ENCODE measurements at regions not wholly inside any gene's neighbourhood (a gene's known extent, or its start where the extent isn't known, plus 50 kb on each side); places are given as distances from the start of the nearest gene placed in this dataset.

- DNase-seq = no peak
Measured at GRCh38 chr11:20311444-20311843, 52.1 kb upstream of the HTATIP2 start.

GRCh38 chr11:20310596-20311394, 52.7 kb upstream of the HTATIP2 start:
- peak; percentile 49 for DNase-seq

DNA sequence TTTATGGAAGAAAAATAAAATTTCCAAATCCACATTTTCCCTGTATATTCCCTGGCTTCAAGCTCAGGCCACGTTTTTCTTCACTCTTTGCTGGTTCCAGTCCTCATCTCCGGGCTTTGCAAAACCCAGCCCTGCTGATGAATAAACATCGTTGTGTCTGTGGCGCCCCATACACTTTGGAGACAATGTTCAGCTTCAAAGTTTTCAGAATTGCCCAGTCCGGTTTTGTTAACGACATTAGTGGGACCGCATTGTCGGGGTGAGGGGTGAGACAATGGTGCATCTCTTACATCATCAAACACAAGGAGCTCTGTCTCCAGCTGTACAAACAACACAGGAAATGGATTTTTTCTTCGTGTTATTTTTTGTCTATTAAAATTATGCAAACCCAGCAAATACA, 53.4 kb upstream of the HTATIP2 start:
- peak; percentile 57 for DNase-seq

- no peak for DNase-seq
Measured at GRCh38 chr11:20309231-20310025, 54.1 kb upstream of the HTATIP2 start.

GRCh38 chr11:20308601-20309000, 54.9 kb upstream of the HTATIP2 start:
- no peak for DNase-seq

DNA sequence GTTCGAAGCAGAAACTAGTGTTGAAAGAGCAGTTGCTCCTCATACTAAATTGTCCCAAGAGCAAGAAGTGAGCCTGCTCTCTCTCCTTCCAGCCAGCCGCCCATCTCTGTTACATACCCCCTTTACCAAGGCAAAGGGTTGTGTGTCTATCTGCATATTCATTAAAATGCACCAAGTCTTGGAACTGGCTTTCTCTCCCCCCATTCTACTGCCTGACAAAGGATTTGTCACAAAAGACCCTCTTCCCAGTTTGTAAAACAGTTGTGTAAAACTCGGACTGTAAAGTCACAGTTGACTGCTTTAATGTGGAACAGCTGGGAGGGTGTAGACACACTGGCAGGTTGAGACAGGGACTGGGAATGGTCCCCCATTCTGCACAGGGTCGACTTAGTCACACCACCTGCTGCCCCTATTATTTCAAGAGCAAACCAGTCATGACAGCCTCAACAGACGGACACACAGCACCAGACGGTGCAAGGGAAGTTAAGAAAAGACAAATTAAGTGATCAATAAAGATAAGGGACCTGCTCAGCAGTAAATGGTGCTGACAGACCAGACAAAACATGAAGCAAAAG, 60.0 kb upstream of the HTATIP2 start:
- DNase-seq = no peak

- DNase-seq = no peak
Measured at GRCh38 chr11:20293992-20294391, 69.5 kb upstream of the HTATIP2 start.

GRCh38 chr11:20293531-20293930, 70.0 kb upstream of the HTATIP2 start:
- no peak for DNase-seq

GRCh38 chr11:20289732-20290131, 73.8 kb upstream of the HTATIP2 start:
- DNase-seq = peak; percentile 72

- DNase-seq = no peak
Measured at GRCh38 chr11:20283475-20283874, 80.0 kb upstream of the HTATIP2 start.

DNA sequence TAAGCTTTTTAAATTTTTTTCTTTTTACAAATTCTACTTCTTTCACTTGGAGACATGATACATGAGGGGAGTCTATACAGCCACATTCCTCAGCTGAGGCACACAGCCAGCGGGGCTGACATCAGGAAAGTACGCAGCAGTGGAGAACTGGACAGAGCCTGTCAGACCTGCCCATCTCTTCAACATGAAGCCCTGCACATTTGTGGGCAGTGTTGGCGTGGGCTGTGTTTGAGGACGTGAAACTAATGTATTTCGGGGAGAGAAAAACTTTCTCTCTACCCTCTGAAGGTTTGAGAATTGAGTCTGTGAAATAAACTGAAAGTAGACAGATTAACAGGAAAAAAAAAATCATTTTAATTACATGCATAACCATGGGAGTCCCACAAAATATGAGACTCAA, 84.8 kb upstream of the HTATIP2 start:
- no peak for DNase-seq

DNA sequence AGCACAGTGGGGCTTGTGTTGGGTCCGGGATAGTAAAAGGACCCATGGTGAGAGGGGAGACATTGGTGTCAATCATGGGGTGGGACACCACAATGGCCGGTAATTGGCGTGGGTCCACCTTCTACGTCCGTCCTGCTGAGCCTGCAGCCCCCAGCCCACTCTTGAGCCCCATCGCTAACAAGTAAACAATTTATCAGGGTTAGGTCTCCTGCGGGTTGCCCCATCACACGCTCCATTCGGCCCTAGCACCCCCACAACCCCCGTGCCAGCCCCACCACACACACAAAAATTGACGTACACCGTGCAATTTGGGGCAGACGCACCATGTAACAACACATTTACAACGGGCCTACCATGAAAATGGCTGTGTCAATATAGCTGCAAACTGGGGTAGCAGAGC, 86.5 kb upstream of the HTATIP2 start:
- no peak for DNase-seq

DNA sequence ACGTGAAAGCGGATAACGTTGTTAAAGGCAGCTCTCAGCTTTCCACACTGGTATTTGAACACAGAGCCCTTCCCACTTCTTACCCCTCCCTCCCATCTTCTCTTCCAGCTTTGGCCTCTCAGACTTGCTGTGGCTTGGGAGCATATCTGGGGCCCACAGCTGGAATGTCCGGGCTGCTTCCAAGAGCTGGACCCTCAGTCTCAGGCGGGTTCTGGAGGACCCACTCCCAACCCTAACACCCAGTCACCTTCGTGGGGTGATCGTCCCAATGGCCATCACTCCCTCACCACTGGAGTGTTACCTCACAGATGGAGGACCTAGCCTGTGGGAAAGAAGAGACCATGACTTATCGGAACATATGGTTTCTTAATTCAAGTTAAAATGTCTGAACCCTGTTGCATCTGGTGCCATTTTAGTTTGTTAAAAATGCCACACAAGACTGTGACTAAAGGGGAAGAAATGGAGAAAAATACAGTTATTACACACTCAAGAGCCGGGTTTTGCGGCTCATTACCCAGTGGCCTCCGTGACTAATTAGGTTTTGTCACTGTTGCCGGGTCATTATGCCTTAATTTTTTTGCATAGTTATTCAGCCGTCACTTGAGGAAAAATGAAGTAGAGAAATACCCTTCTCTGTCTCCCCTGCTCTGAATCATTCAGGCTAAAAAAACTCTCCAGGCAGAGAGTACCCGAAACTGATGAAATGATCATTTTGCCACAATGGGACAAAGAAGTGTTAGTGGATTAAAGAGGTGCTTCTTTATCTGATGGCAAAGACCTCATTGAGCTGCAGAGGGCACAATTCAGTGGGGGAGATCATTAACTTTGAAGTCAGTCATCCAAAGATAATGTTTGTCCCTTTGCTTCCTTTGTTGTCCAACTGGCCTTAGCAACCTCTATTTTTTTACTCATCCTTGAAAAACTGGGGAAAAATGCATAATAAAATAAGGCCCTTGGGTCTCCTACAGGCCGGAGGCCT, 87.2 kb upstream of the HTATIP2 start:
- DNase-seq = no peak

GRCh38 chr11:20274031-20274430, 89.5 kb upstream of the HTATIP2 start:
- DNase-seq = peak; percentile 19

DNA sequence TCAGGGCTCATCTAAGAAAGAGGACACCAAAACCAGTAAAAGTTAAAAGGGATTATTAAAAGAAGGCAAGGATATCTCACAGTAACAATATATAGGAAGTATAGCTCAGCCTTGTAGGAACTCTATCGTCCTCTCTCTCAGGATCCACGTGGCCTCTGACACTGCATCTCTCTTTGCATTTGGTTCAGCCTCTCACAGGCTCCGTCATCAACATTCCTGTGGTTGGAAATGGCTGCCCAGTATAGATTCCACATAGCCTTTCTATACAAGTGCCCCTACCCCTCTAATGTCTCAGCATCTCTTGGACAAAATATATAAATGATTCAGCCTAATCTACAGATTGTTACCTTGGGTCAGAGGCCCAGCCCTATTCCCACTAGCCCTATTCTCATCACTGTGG, 101.3 kb upstream of the DBX1 start:
- DNase-seq = no peak

GRCh38 chr11:20260307-20260706, 100.0 kb upstream of the DBX1 start:
- DNase-seq = no peak

DNA sequence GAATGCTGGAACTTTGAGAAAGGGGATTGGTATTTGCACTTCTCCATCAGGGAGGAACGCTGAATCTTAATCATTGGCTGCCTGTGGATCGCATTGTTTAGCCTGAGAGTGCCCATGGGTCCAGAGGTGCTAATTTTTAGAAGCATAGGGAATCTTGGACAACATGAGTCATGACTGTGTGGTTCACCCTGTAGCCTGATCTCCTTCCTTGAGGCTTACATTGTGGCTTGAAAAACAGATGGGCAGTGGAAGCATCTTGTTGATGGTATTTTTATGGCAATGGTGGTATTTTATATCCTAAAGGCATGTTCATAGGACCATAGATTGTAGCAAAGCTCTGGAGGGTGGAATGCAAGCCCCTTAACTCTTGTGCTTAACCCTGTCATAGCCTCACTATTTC, 99.2 kb upstream of the DBX1 start:
- no peak for DNase-seq

DNA sequence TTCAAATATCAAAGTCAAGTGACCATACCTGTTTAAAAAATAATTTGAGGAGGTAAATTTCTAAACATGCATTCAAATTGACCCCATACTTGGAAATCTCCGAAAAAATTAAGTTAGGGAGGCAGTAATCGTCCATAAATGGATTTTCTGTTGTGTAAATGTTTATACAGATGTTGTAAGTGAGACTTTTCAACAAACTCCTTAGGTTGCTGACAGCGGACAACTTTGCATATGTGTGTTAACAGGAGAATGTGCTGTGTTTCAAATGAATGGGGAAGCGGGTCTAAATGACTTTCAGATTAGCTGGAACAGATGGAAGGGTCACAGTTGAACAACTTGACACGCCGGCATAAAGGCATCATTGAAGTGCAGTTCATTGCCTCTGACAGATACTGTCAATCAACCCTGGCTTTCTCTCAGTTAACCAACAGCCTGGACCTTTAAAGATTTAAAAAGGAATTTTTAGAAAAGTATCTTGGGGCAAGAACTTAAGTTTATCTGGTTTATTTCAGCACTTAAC, 98.2 kb upstream of the DBX1 start:
- no peak for DNase-seq

- DNase-seq = no peak
Measured at GRCh38 chr11:20256925-20257324, 96.7 kb upstream of the DBX1 start.

GRCh38 chr11:20253796-20254195, 93.5 kb upstream of the DBX1 start:
- no peak for DNase-seq

- DNase-seq = no peak
Measured at GRCh38 chr11:20251496-20251895, 91.2 kb upstream of the DBX1 start.

DNA sequence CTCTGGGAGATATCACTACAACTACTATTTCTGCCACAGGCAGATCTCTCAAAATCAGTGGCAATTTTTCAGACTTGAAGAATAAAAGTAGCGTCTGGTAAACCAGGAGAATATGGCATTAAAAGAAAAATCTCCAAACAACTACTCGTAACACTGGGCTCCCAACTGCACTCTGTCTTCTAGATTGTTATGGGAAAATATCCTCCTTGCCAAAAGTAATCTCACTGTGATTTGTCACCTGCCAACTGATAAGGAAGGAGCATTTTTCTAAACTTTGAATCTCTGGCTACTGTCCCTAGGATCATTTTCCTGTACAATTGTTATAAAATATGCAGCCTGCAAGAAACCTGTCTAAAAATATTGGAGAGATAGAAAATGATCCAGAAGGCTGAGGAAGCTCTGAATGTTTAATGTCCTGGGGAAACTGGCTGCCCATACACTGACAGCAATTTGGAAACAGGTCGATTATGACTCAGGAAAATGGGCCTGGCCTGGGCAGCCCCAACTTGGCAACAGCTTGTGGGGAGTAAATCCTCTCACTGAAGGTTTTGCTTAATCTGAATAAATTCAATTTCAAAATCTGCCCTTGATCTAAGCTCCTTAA, 90.5 kb upstream of the DBX1 start:
- no peak for DNase-seq

Measured in NCI-H748 treated with DMSO at 0.1 percent for 48 hours (cell line).